ENCODE measurements at regions not wholly inside any gene's neighbourhood (a gene's known extent, or its start where the extent isn't known, plus 50 kb on each side); places are given as distances from the start of the nearest gene placed in this dataset.
"Not testable (repeated sequence)": the region's sequence is repeated elsewhere in the genome, so short reads cannot be mapped to it uniquely, and the experiment has no call there.

- H3K27me3 ChIP-seq (ENCODE audit: low read depth) = no peaks in the 10 kb centered on the region
- in situ Hi-C loops (cut with MboI; ENCODE audit: low sequenced_read_pairs) = no loop called here
- no peaks in the 10 kb centered on the region for H3K9me3 ChIP-seq
- no peak for DNase-seq (ENCODE audit: low spot score in 2 of 2)
- H3K4me3 ChIP-seq = no peak overlapping the region
- H3K4me1 ChIP-seq = no peaks in the 10 kb centered on the region
- no peaks in the 10 kb centered on the region for H3K36me3 ChIP-seq (replicated peaks)
Measured at GRCh38 chrX:124426288-124427169, 80.2 kb downstream of the SH2D1A start.

- in situ Hi-C loops (cut with MboI; ENCODE audit: low sequenced_read_pairs) = no loop called here
- Histone ChIP-seq H3K4me1 (no peaks in the 10 kb centered on the region), H3K4me3 (no peak overlapping the region), H3K36me3 (replicated peaks) (no peaks in the 10 kb centered on the region), H3K27me3 (ENCODE audit: low read depth) (no peaks in the 10 kb centered on the region), H3K9me3 (no peaks in the 10 kb centered on the region)
- no peak for DNase-seq (ENCODE audit: low spot score in 2 of 2)
Measured at GRCh38 chrX:124433186-124433585, 86.8 kb downstream of the SH2D1A start.

GRCh38 chrX:124435616-124436015, 89.3 kb downstream of the SH2D1A start:
- no peak for DNase-seq (ENCODE audit: low spot score in 2 of 2)

GRCh38 chrX:124440695-124441094, 94.3 kb downstream of the SH2D1A start:
- DNase-seq (ENCODE audit: low spot score in 2 of 2) = no peak
- H3K9me3 ChIP-seq = no peaks in the 10 kb centered on the region
- no peaks in the 10 kb centered on the region for H3K36me3 ChIP-seq (replicated peaks)
- in situ Hi-C loops (cut with MboI; ENCODE audit: low sequenced_read_pairs) = no loop called here
- H3K27me3 ChIP-seq (ENCODE audit: low read depth) = no peaks in the 10 kb centered on the region
- peaks cover 12% of the 10 kb centered on the region for H3K4me1 ChIP-seq
- no peak overlapping the region for H3K4me3 ChIP-seq

More at GRCh38 chrX:124435616-124436015, 89.3 kb downstream of the SH2D1A start:
- Histone ChIP-seq H3K9me3 (no peaks in the 10 kb centered on the region), H3K4me3 (no peak overlapping the region), H3K27me3 (ENCODE audit: low read depth) (no peaks in the 10 kb centered on the region), H3K36me3 (replicated peaks) (no peaks in the 10 kb centered on the region), H3K4me1 (no peaks in the 10 kb centered on the region)
- in situ Hi-C loops (cut with MboI; ENCODE audit: low sequenced_read_pairs) = no loop called here

DNA sequence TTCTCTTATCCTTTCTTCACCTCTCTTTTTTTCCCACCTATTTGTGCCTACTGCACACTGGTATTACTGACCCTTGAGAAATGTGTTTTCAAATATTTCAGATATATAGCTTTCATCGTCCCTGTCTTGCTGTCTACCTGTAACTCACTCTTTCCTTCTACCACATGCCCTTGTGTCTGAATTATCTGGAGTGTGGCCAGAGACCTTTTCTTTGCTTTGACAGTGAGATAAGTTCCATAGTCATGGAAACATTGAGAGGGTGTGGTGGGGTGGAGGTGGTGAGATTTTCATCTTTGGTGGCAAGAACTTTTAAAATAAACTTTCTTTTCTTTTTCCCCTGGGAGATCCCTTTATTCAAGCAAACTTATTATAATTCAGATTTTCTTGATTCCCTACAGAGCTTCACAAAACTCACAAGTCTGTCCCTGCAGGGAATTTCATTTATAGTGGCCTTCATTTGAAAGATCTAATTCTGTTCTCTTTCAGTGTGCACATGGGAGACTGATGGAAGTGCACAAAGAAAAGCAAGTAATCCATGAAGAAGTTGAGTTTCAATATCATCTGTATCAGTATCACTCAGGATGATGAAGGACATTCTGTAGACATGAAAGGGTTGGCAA, 95.7 kb downstream of the SH2D1A start:
- no peaks in the 10 kb centered on the region for H3K36me3 ChIP-seq (replicated peaks)
- H3K4me1 ChIP-seq = peaks cover 12% of the 10 kb centered on the region
- no peak overlapping the region for H3K4me3 ChIP-seq
- no peaks in the 10 kb centered on the region for H3K9me3 ChIP-seq
- in situ Hi-C loops (cut with MboI; ENCODE audit: low sequenced_read_pairs) = no loop called here
- DNase-seq (ENCODE audit: low spot score in 2 of 2) = peak; percentile 55 to 82
- no peaks in the 10 kb centered on the region for H3K27me3 ChIP-seq (ENCODE audit: low read depth)

GRCh38 chrX:124455966-124456365, 109.6 kb downstream of the SH2D1A start:
- Histone ChIP-seq H3K4me3 (no peak overlapping the region), H3K27me3 (ENCODE audit: low read depth) (no peaks in the 10 kb centered on the region), H3K36me3 (replicated peaks) (no peaks in the 10 kb centered on the region), H3K9me3 (no peaks in the 10 kb centered on the region), H3K4me1 (peaks cover 19% of the 10 kb centered on the region)
- peak; percentile 25 to 83 for DNase-seq (ENCODE audit: low spot score in 2 of 2)
- in situ Hi-C loops (cut with MboI; ENCODE audit: low sequenced_read_pairs) = no loop called here

DNA sequence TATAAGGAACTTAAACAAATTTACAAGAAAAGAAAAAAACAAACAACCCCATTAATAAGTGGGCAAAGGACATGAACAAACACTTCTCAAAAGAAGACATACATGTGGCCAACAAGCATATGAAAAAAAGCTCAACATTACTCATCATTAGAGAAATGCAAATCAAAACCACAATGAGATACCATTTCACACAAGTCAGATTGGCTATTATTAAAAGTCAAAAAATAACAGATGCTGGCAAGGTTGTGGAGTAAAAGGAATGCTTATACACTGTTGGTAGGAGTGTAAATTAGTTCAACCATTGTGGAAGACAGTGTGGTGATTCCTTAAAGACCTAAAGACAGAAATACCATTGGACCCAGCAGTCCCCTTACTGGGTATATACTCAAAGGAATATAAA, 113.5 kb downstream of the SH2D1A start:
- H3K27me3 ChIP-seq (ENCODE audit: low read depth); H3K36me3 ChIP-seq (replicated peaks); H3K9me3 ChIP-seq; DNase-seq (ENCODE audit: low spot score in 2 of 2); H3K4me3 ChIP-seq; in situ Hi-C loops (cut with MboI; ENCODE audit: low sequenced_read_pairs): not testable (repeated sequence)
- H3K4me1 ChIP-seq = peaks cover 19% of the 10 kb centered on the region

DNA sequence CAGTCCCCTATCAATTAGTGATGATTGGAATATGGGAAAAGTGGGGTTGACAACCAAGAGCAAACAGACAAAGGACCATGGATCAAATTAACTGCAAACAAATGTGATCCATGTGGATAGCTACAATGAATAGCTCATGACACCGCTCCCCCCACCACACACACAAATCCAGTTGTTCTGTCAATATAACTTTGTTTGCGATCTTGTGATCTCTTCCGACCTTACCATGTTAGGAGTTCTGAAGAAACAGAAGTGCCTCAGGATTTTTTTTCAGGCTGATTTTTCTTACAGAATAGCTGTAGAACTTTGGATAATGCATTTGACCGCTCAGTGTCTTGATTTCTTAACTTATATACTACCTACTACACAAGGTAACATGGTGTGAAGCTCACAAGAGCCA, 116.6 kb downstream of the SH2D1A start:
- H3K27me3 ChIP-seq (ENCODE audit: low read depth) = no peaks in the 10 kb centered on the region
- in situ Hi-C loops (cut with MboI; ENCODE audit: low sequenced_read_pairs) = no loop called here
- DNase-seq (ENCODE audit: low spot score in 2 of 2) = no peak
- H3K9me3 ChIP-seq = no peaks in the 10 kb centered on the region
- H3K36me3 ChIP-seq (replicated peaks) = no peaks in the 10 kb centered on the region
- no peaks in the 10 kb centered on the region for H3K4me1 ChIP-seq
- no peak overlapping the region for H3K4me3 ChIP-seq

GRCh38 chrX:124467202-124467601, 120.8 kb downstream of the SH2D1A start:
- Histone ChIP-seq H3K4me3 (no peak overlapping the region), H3K4me1 (no peaks in the 10 kb centered on the region), H3K9me3 (no peaks in the 10 kb centered on the region), H3K27me3 (ENCODE audit: low read depth) (no peaks in the 10 kb centered on the region), H3K36me3 (replicated peaks) (no peaks in the 10 kb centered on the region)
- in situ Hi-C loops (cut with MboI; ENCODE audit: low sequenced_read_pairs) = no loop called here
- DNase-seq (ENCODE audit: low spot score in 2 of 2) = no peak

DNA sequence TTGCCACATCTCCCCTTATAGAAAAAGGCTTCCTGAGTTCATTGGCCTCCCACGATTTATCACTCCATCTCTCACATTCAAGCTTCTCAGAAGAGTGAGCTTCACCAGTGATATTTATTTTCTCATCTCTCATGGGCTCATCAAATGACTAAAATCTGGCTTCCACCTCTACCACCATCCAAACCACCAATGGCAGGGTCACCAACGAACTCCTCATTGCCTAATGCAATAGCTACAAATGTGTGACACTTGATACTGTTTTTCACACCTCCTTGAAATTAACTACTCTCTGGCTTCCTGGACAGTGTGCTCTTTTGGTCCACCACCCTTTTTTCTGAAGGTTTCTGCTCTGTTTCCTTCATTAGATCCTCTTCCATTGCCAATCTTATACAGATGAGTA, 129.0 kb downstream of the SH2D1A start:
- in situ Hi-C loops (cut with MboI; ENCODE audit: low sequenced_read_pairs) = no loop called here
- DNase-seq (ENCODE audit: low spot score in 2 of 2) = no peak
- Histone ChIP-seq H3K27me3 (ENCODE audit: low read depth) (no peaks in the 10 kb centered on the region), H3K36me3 (replicated peaks) (no peaks in the 10 kb centered on the region), H3K4me3 (no peak overlapping the region), H3K9me3 (no peaks in the 10 kb centered on the region), H3K4me1 (peaks cover 17% of the 10 kb centered on the region)

GRCh38 chrX:124476562-124476961, 130.2 kb downstream of the SH2D1A start:
- Histone ChIP-seq H3K27me3 (ENCODE audit: low read depth) (no peaks in the 10 kb centered on the region), H3K4me1 (peaks cover 17% of the 10 kb centered on the region)
- in situ Hi-C loops (cut with MboI; ENCODE audit: low sequenced_read_pairs) = no loop called here

DNA sequence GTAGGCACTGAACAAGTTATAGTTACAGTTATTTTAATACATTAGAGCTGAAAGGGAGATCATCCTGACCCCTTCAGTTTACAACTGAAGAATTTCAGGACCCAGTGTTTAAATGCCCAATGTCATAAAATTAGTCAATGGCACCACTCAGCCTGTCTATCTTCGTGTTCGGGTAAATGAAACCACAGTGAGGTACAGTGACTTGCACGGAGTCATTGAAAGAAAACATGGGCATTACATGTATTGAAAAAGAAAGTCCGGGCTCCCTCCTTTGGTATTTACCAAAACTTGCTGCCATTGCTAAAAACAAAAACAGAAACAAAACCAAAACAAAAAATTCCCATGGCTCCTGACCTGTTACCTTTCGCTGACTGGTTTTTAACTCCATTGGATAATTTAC, 131.7 kb downstream of the SH2D1A start:
- H3K4me3 ChIP-seq = no peak overlapping the region
- in situ Hi-C loops (cut with MboI; ENCODE audit: low sequenced_read_pairs) = no loop called here
- H3K36me3 ChIP-seq (replicated peaks) = no peaks in the 10 kb centered on the region
- no peaks in the 10 kb centered on the region for H3K9me3 ChIP-seq
- DNase-seq (ENCODE audit: low spot score in 2 of 2) = no peak
- H3K27me3 ChIP-seq (ENCODE audit: low read depth) = no peaks in the 10 kb centered on the region
- H3K4me1 ChIP-seq = peaks cover 17% of the 10 kb centered on the region

More at GRCh38 chrX:124476562-124476961, 130.2 kb downstream of the SH2D1A start:
- Histone ChIP-seq H3K9me3 (no peaks in the 10 kb centered on the region), H3K4me3 (no peak overlapping the region), H3K36me3 (replicated peaks) (no peaks in the 10 kb centered on the region)
- peak in 1 of 2 experiments; percentile 56 for DNase-seq (ENCODE audit: low spot score in 2 of 2)

- H3K9me3 ChIP-seq = no peaks in the 10 kb centered on the region
- in situ Hi-C loops (cut with MboI; ENCODE audit: low sequenced_read_pairs) = no loop called here
- DNase-seq (ENCODE audit: low spot score in 2 of 2) = no peak
- H3K27me3 ChIP-seq (ENCODE audit: low read depth) = no peaks in the 10 kb centered on the region
- no peaks in the 10 kb centered on the region for H3K36me3 ChIP-seq (replicated peaks)
- H3K4me1 ChIP-seq = no peaks in the 10 kb centered on the region; the same call in 1 of the 2 replicates
- H3K4me3 ChIP-seq = no peak overlapping the region
Measured at GRCh38 chrX:124488412-124489161, 142.2 kb downstream of the SH2D1A start.

DNA sequence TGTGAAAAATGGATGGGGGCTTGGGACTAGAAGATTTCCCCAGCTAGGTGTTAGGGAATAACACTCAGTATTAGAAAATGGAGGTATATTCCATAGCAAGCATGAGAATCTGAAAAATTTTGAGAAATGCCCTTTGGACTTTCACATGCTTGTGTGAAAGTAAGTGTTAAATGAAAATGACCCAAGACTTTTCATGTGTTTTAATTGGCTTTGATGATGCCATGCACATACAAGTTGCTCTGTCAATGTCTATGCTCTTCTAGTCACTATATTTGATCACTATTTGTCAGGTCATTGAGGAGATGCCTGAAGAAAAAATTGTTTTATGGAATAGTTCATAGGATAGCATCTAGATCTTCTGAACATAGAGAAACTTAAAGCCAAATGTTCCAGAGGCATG, 147.6 kb downstream of the SH2D1A start:
- Histone ChIP-seq H3K9me3 (no peaks in the 10 kb centered on the region), H3K27me3 (ENCODE audit: low read depth) (no peaks in the 10 kb centered on the region), H3K36me3 (replicated peaks) (no peaks in the 10 kb centered on the region), H3K4me1 (no peaks in the 10 kb centered on the region), H3K4me3 (no peak overlapping the region)
- in situ Hi-C loops (cut with MboI; ENCODE audit: low sequenced_read_pairs) = no loop called here
- DNase-seq (ENCODE audit: low spot score in 2 of 2) = no peak
